ENCODE measurements at regions not wholly inside any gene's neighbourhood (a gene's known extent, or its start where the extent isn't known, plus 50 kb on each side); places are given as distances from the start of the nearest gene placed in this dataset.

DNA sequence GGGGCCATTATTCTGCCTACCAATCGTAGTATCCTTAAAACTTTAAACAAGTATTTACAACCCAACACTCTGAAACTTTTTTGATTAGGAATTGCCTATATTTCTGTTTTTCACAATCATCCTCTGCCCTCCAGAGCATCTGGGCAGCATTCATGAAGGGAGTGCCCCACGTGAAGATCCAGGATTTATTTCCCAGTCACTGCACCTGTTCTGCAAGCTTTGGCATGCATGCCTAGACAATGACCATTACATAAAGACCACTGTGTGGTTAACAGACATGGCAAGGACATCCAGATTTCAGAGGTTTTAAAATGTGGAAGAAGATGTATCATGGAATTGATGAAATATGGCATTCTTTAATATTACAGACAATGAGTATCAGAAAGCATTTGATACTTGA, 1083.8 kb downstream of the TBC1D22A start:
- TF ChIP-seq EZH2 (IDR thresholded peaks at IDR 0.05) (no peak), POLR2AphosphoS5 (IDR thresholded peaks at IDR 0.05; ENCODE audit: borderline replicate concordance, low read depth, low read length) (no peak)
